Liver (tissue), 8 donors: ENCODE measurements at regions not wholly inside any gene's neighbourhood (a gene's known extent, or its start where the extent isn't known, plus 50 kb on each side); places are given as distances from the start of the nearest gene placed in this dataset.

ENCODE experiments used
- DNase-seq: peaks from one replicate; pipeline ENCODE4 v3.0.0-alpha.2; 2017; ENCODE audit warnings: low spot score
- H3K27ac ChIP-seq, 2 donors: one replicate each; pipeline ENCODE4 v1.7.0; 2013; ENCODE audit warnings: inconsistent platforms in 2 of 2, low read length in 2 of 2, control low read depth in 1 of 2, low read depth in 1 of 2, mild to moderate bottlenecking in 1 of 2
- H3K27me3 ChIP-seq, 4 donors: one replicate each; pipeline versions ENCODE4 v1.6.1 to v1.7.0; 2013; ENCODE audit warnings: low read length in 3 of 4, inconsistent platforms in 1 of 4, mild to moderate bottlenecking in 1 of 4, moderate library complexity in 1 of 4; ENCODE audit not compliant: control insufficient read depth in 4 of 4, insufficient read depth in 4 of 4
- H3K36me3 ChIP-seq, 4 donors: one replicate each; pipeline versions ENCODE4 v1.6.1 to v1.7.0; 2013; ENCODE audit warnings: low read length in 3 of 4, mild to moderate bottlenecking in 3 of 4, low read depth in 1 of 4, moderate library complexity in 1 of 4; ENCODE audit not compliant: control insufficient read depth in 4 of 4, insufficient read depth in 3 of 4
- H3K4me1 ChIP-seq, 4 donors: one replicate each; pipeline versions ENCODE4 v1.6.1 to v1.7.0; 2013; ENCODE audit warnings: low read length in 3 of 4, mild to moderate bottlenecking in 3 of 4, moderate library complexity in 1 of 4; ENCODE audit not compliant: control insufficient read depth in 4 of 4, insufficient read depth in 4 of 4
- H3K4me3 ChIP-seq, 3 donors: one replicate each; pipeline versions ENCODE4 v1.6.1 to v1.7.0; 2013; ENCODE audit warnings: low read length in 3 of 3, control low read depth in 1 of 3, low read depth in 1 of 3, mild to moderate bottlenecking in 1 of 3
- H3K9ac ChIP-seq, 2 donors: one replicate each; pipeline ENCODE4 v1.7.0; 2013; ENCODE audit warnings: low read length in 2 of 2, mild to moderate bottlenecking in 2 of 2, moderate library complexity in 2 of 2, control low read depth in 1 of 2, low read depth in 1 of 2
- H3K9me3 ChIP-seq, 4 donors: one replicate each; pipeline versions ENCODE4 v1.6.1 to v1.7.0; 2013; ENCODE audit warnings: low read length in 3 of 4; ENCODE audit not compliant: control insufficient read depth in 4 of 4
- EGR1 ChIP-seq, 2 donors: IDR thresholded peaks; 2 replicates each; pipeline ENCODE4 v1.6.1; 2016 to 2018; ENCODE audit warnings: antibody characterized with exemption in 2 of 2, low read depth in 2 of 2
- FOXA1 ChIP-seq: IDR thresholded peaks from 2 replicates; pipeline ENCODE4 v1.6.1; 2016; ENCODE audit warnings: antibody characterized with exemption
- FOXA2 ChIP-seq: IDR thresholded peaks from 2 replicates; pipeline ENCODE4 v1.6.1; 2016; ENCODE audit warnings: antibody characterized with exemption
- GABPA ChIP-seq, 2 donors: IDR thresholded peaks in 1 of 2; conservative IDR thresholded peaks in 1 of 2; 2 replicates each; pipeline ENCODE4 v1.6.1; 2016; ENCODE audit warnings: antibody characterized with exemption in 2 of 2, mild to moderate bottlenecking in 1 of 2, moderate library complexity in 1 of 2
- HNF4A ChIP-seq, 2 donors: conservative IDR thresholded peaks; 2 replicates each; pipeline ENCODE4 v1.6.1; 2016; ENCODE audit warnings: antibody characterized with exemption in 2 of 2, mild to moderate bottlenecking in 2 of 2
- HNF4G ChIP-seq: IDR thresholded peaks from 2 replicates; pipeline ENCODE4 v1.6.1; 2016; ENCODE audit warnings: antibody characterized with exemption
- JUND ChIP-seq, 2 donors: IDR thresholded peaks; 2 replicates each; pipeline ENCODE4 v1.6.1; 2016; ENCODE audit warnings: antibody characterized with exemption in 2 of 2
- NR2F2 ChIP-seq: IDR thresholded peaks from 2 replicates; pipeline ENCODE4 v1.6.1; 2016; ENCODE audit warnings: antibody characterized with exemption
- RAD21 ChIP-seq, 2 donors: IDR thresholded peaks; 2 replicates each; pipeline ENCODE4 v1.6.1; 2016; ENCODE audit warnings: antibody characterized with exemption in 2 of 2, mild to moderate bottlenecking in 2 of 2
- RXRA ChIP-seq, 2 donors: IDR thresholded peaks; 2 replicates each; pipeline ENCODE4 v1.6.1; 2017 to 2018; ENCODE audit warnings: antibody characterized with exemption in 2 of 2, mild to moderate bottlenecking in 1 of 2
- SP1 ChIP-seq: IDR thresholded peaks from 2 replicates; pipeline ENCODE4 v1.6.1; 2018; ENCODE audit warnings: antibody characterized with exemption, mild to moderate bottlenecking
- TAF1 ChIP-seq: conservative IDR thresholded peaks from 2 replicates; pipeline ENCODE4 v1.6.1; 2016; ENCODE audit warnings: antibody characterized with exemption, mild to moderate bottlenecking
- YY1 ChIP-seq: IDR thresholded peaks from 2 replicates; pipeline ENCODE4 v1.6.1; 2016; ENCODE audit warnings: antibody characterized with exemption, mild to moderate bottlenecking
- WGBS: extraction: QIAGEN DNeasy Blood & Tissue Kit; methylation state at CpG from one replicate; pipeline ENCODE4 v1.1.7; 2013; 5-methylcytosine and 5-hydroxymethylcytosine counted together
- TF ChIP-seq, protein P1 (sequence below): fragments of 150-350 bp; IDR thresholded peaks from 2 replicates; pipeline ENCODE4 v1.5.1; 2017; ENCODE audit warnings: improper control_type of control experiment, low read depth, low read length; ENCODE audit not compliant: missing input control
- TF ChIP-seq, protein P2 (sequence below): IDR thresholded peaks from 2 replicates; pipeline ENCODE4 v1.6.1; 2016; ENCODE audit warnings: antibody characterized with exemption
- TF ChIP-seq, protein P3 (sequence below): IDR thresholded peaks from 2 replicates; pipeline ENCODE4 v1.6.1; 2016; ENCODE audit warnings: antibody characterized with exemption
- TF ChIP-seq, protein P4 (sequence below): IDR thresholded peaks from 2 replicates; pipeline ENCODE4 v1.6.1; 2016; ENCODE audit warnings: antibody characterized with exemption, mild to moderate bottlenecking
- TF ChIP-seq, protein P5 (sequence below): IDR thresholded peaks from 2 replicates; pipeline ENCODE4 v1.6.1; 2016; ENCODE audit warnings: antibody characterized with exemption
- donor health status: healthy.
- donor health status: healthy.
- donor health status: healthy.
- donor health status: healthy.
- donor health status: healthy.

DNA sequence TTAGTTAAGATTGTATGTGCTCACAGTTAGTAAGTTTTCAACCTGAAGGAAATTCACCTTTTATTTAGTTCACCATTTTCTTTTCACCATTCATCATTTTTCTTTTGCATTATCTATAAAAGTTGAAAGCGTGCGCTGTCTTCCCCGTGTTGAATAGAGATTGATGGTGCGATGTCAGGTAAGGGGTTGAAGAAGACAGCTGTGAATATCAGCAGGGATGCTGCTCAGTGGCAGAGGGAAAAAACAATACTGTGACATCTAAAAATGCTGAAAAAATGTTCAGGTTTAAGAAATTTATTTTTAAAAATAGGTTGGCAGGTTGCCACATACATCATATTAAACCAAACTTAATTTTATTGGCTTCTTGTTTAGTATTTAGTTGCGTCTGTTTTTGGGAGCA, 815.0 kb downstream of the DTWD2 start:
- H3K36me3 ChIP-seq: no peaks in the 10 kb centered on the region
- no peak overlapping the region for H3K4me3 ChIP-seq
- DNase-seq: no peak
- no peak overlapping the region for H3K9ac ChIP-seq
- no peak overlapping the region for H3K27ac ChIP-seq
- no peaks in the 10 kb centered on the region for H3K4me1 ChIP-seq
- peaks cover 0 to 2% (median 0%) of the 10 kb centered on the region in 4 donors for H3K27me3 ChIP-seq
- no peak for TF ChIP-seq SP1
- TF ChIP-seq RXRA (IDR thresholded peaks at IDR 0.05): no peak
- TF ChIP-seq, protein P1, sequence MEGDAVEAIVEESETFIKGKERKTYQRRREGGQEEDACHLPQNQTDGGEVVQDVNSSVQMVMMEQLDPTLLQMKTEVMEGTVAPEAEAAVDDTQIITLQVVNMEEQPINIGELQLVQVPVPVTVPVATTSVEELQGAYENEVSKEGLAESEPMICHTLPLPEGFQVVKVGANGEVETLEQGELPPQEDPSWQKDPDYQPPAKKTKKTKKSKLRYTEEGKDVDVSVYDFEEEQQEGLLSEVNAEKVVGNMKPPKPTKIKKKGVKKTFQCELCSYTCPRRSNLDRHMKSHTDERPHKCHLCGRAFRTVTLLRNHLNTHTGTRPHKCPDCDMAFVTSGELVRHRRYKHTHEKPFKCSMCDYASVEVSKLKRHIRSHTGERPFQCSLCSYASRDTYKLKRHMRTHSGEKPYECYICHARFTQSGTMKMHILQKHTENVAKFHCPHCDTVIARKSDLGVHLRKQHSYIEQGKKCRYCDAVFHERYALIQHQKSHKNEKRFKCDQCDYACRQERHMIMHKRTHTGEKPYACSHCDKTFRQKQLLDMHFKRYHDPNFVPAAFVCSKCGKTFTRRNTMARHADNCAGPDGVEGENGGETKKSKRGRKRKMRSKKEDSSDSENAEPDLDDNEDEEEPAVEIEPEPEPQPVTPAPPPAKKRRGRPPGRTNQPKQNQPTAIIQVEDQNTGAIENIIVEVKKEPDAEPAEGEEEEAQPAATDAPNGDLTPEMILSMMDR: no peak
- TF ChIP-seq FOXA2: no peak
- no peak for TF ChIP-seq RAD21 (IDR thresholded peaks at IDR 0.05)
- TF ChIP-seq GABPA (IDR thresholded peaks at IDR 0.05 in 1 of 2, conservative IDR thresholded peaks at IDR 0.05 in 1 of 2): no peak
- no peak for TF ChIP-seq HNF4A (conservative IDR thresholded peaks at IDR 0.05)
- no peak for TF ChIP-seq JUND (IDR thresholded peaks at IDR 0.05)
- no peak for TF ChIP-seq HNF4G
- no peak for TF ChIP-seq TAF1
- TF ChIP-seq, protein P2, sequence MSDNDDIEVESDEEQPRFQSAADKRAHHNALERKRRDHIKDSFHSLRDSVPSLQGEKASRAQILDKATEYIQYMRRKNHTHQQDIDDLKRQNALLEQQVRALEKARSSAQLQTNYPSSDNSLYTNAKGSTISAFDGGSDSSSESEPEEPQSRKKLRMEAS: no peak
- no peak for TF ChIP-seq YY1
- TF ChIP-seq EGR1 (IDR thresholded peaks at IDR 0.05; ENCODE audit: low read depth in 2 of 2): no peak
- TF ChIP-seq, protein P3, sequence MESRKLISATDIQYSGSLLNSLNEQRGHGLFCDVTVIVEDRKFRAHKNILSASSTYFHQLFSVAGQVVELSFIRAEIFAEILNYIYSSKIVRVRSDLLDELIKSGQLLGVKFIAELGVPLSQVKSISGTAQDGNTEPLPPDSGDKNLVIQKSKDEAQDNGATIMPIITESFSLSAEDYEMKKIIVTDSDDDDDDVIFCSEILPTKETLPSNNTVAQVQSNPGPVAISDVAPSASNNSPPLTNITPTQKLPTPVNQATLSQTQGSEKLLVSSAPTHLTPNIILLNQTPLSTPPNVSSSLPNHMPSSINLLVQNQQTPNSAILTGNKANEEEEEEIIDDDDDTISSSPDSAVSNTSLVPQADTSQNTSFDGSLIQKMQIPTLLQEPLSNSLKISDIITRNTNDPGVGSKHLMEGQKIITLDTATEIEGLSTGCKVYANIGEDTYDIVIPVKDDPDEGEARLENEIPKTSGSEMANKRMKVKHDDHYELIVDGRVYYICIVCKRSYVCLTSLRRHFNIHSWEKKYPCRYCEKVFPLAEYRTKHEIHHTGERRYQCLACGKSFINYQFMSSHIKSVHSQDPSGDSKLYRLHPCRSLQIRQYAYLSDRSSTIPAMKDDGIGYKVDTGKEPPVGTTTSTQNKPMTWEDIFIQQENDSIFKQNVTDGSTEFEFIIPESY: no peak
- TF ChIP-seq, protein P4, sequence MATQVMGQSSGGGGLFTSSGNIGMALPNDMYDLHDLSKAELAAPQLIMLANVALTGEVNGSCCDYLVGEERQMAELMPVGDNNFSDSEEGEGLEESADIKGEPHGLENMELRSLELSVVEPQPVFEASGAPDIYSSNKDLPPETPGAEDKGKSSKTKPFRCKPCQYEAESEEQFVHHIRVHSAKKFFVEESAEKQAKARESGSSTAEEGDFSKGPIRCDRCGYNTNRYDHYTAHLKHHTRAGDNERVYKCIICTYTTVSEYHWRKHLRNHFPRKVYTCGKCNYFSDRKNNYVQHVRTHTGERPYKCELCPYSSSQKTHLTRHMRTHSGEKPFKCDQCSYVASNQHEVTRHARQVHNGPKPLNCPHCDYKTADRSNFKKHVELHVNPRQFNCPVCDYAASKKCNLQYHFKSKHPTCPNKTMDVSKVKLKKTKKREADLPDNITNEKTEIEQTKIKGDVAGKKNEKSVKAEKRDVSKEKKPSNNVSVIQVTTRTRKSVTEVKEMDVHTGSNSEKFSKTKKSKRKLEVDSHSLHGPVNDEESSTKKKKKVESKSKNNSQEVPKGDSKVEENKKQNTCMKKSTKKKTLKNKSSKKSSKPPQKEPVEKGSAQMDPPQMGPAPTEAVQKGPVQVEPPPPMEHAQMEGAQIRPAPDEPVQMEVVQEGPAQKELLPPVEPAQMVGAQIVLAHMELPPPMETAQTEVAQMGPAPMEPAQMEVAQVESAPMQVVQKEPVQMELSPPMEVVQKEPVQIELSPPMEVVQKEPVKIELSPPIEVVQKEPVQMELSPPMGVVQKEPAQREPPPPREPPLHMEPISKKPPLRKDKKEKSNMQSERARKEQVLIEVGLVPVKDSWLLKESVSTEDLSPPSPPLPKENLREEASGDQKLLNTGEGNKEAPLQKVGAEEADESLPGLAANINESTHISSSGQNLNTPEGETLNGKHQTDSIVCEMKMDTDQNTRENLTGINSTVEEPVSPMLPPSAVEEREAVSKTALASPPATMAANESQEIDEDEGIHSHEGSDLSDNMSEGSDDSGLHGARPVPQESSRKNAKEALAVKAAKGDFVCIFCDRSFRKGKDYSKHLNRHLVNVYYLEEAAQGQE: no peak
- TF ChIP-seq, protein P5, sequence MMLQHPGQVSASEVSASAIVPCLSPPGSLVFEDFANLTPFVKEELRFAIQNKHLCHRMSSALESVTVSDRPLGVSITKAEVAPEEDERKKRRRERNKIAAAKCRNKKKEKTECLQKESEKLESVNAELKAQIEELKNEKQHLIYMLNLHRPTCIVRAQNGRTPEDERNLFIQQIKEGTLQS: no peak
- TF ChIP-seq NR2F2: no peak
- H3K9me3 ChIP-seq: no peaks in the 10 kb centered on the region
- 90% methylated on average over 5 of the region's 5 CpGs for WGBS

DNA sequence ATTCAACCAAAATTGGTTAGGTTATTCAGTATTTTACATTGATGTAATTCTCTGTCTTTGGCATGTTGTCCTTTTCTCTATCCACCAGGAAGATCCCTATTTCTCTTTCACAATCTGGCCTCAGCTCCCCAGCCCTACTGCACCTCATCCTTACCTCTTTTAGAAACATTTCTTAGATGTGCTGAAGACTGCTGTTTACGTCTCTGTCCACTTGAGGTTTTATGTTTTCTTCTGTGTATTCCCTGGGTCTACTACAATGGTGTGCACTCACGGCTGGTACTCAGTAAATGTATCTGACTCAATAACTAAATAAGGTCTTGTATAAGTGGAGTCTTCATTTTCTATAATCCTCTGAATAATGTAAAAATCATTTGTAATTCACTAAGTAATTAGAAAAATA, 822.7 kb downstream of the DTWD2 start:
- no peak for DNase-seq
- WGBS: 80% methylated on average over 2 of the region's 2 CpGs
- no peaks in the 10 kb centered on the region for H3K36me3 ChIP-seq
- no peaks in the 10 kb centered on the region for H3K9me3 ChIP-seq
- H3K27me3 ChIP-seq: peaks cover 0 to 2% (median 0%) of the 10 kb centered on the region in 4 donors
- H3K4me1 ChIP-seq: no peaks in the 10 kb centered on the region
- no peak overlapping the region for H3K27ac ChIP-seq
- H3K9ac ChIP-seq: no peak overlapping the region
- TF ChIP-seq JUND (IDR thresholded peaks at IDR 0.05): no peak
- no peak for TF ChIP-seq HNF4A (conservative IDR thresholded peaks at IDR 0.05)
- TF ChIP-seq RXRA (IDR thresholded peaks at IDR 0.05): no peak
- TF ChIP-seq EGR1 (IDR thresholded peaks at IDR 0.05; ENCODE audit: low read depth in 2 of 2): no peak
- no peak for TF ChIP-seq HNF4G
- TF ChIP-seq, protein P1: no peak
- no peak for TF ChIP-seq TAF1
- no peak for TF ChIP-seq RAD21 (IDR thresholded peaks at IDR 0.05)
- no peak for TF ChIP-seq SP1
- no peak for TF ChIP-seq GABPA (IDR thresholded peaks at IDR 0.05 in 1 of 2, conservative IDR thresholded peaks at IDR 0.05 in 1 of 2)
- TF ChIP-seq NR2F2: no peak
- TF ChIP-seq, protein P3: no peak
- TF ChIP-seq FOXA1: no peak
- H3K4me3 ChIP-seq: no peak overlapping the region
